ENCODE measurements at regions not wholly inside any gene's neighbourhood (a gene's known extent, or its start where the extent isn't known, plus 50 kb on each side); places are given as distances from the start of the nearest gene placed in this dataset.

DNA sequence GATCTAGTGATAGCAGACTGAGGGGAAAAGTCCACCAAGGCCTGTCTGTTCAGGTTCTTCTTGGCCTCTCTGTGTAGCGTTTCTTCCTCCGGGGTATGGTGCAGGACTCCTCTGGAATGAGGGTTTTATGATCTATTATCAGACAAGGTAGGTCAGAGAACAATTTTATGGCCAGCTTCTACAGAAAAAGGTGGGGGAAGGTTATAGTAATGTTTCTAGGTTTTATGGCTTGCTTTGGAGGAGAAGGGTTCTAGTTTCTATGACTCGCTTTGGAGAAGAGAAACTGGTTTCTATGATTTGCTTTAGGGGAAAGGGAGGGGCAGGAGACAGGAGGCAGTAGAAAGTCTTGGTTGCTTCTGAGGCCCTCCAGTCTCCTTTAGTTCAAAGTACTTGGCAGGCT is 144.8 kb upstream of the LAMA2 start:
- Histone ChIP-seq H3K36me3 (no peaks in the 10 kb centered on the region), H3K9me3 (no peaks in the 10 kb centered on the region), H3K4me1 (no peaks in the 10 kb centered on the region), H3K27ac (no peak overlapping the region), H3K27me3 (no peaks in the 10 kb centered on the region), H3K4me3 (no peak overlapping the region)
- intact Hi-C loops (cut with DNase I) = no loop called here
- DNase-seq (ENCODE audit: low spot score in 2 of 2) = no peak
- TF ChIP-seq, protein P1, sequence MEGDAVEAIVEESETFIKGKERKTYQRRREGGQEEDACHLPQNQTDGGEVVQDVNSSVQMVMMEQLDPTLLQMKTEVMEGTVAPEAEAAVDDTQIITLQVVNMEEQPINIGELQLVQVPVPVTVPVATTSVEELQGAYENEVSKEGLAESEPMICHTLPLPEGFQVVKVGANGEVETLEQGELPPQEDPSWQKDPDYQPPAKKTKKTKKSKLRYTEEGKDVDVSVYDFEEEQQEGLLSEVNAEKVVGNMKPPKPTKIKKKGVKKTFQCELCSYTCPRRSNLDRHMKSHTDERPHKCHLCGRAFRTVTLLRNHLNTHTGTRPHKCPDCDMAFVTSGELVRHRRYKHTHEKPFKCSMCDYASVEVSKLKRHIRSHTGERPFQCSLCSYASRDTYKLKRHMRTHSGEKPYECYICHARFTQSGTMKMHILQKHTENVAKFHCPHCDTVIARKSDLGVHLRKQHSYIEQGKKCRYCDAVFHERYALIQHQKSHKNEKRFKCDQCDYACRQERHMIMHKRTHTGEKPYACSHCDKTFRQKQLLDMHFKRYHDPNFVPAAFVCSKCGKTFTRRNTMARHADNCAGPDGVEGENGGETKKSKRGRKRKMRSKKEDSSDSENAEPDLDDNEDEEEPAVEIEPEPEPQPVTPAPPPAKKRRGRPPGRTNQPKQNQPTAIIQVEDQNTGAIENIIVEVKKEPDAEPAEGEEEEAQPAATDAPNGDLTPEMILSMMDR (IDR thresholded peaks at IDR 0.05) = no peak

- Histone ChIP-seq H3K36me3 (no peaks in the 10 kb centered on the region), H3K4me1 (no peaks in the 10 kb centered on the region), H3K9me3 (no peaks in the 10 kb centered on the region), H3K4me3 (no peak overlapping the region), H3K27ac (no peak overlapping the region), H3K27me3 (no peaks in the 10 kb centered on the region)
- TF ChIP-seq, protein P1 (IDR thresholded peaks at IDR 0.05) = no peak
- intact Hi-C loops (cut with DNase I) = no loop called here
- no peak for DNase-seq (ENCODE audit: low spot score in 2 of 2)
Measured at GRCh38 chr6:128736780-128737179, 146.2 kb upstream of the LAMA2 start.

DNA sequence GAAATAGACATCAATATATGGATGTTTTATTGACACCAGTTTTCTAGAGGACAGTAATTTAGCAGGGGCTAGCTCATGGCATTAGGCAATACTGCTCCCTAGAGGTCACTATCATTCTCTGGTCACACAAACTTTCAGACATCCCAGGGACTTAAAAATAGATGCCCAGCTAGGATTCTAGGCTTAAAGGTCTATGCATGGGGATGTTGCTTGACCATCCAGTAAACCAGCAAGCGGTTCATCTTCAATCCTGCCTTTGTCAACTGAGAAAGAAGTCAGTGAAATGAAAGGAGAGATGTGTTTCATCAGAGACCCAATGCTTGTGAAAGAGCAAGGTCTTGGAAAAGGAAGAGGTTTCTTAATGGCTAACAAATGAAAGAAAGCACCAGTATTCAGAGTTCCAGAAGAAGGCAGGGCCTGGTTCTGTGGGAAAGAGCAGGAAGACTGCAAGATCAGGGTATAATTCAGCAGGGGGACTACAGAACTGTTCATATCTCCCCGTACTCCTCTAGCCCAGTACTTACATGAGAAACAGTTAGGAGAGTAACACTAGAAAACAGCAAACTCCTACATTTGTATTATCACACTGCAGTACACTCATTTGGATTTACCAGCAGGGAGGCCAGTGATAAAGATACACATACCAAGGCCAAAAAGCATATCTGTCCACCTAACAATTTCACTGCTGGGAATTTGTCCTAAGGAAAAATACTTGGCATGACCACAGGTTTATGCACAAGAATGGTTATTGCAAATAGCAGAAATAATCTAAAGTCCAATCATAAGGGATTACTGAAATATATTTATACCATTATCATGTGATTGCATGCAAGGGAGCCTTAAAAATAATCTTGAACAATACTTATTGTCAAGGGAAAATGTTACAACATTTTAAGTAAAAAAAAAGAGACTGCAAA is 151.4 kb upstream of the LAMA2 start:
- Histone ChIP-seq H3K4me3 (no peak overlapping the region), H3K27me3 (no peaks in the 10 kb centered on the region), H3K4me1 (no peaks in the 10 kb centered on the region), H3K27ac (no peak overlapping the region), H3K9me3 (no peaks in the 10 kb centered on the region), H3K36me3 (no peaks in the 10 kb centered on the region)
- TF ChIP-seq, protein P1 (IDR thresholded peaks at IDR 0.05) = peak in 1 of 3 experiments; percentile 29
- no peak for DNase-seq (ENCODE audit: low spot score in 2 of 2)
- intact Hi-C loops (cut with DNase I) = no loop called here

GRCh38 chr6:128727500-128727899 is 155.4 kb upstream of the LAMA2 start:
- no peaks in the 10 kb centered on the region for H3K9me3 ChIP-seq
- intact Hi-C loops (cut with DNase I) = loop anchor here (5.0 to 10.0 kb wide), 2 partner anchors 530 to 647 kb away; no protein-coding TSS in a partner anchor
- DNase-seq (ENCODE audit: low spot score in 2 of 2) = no peak

DNA sequence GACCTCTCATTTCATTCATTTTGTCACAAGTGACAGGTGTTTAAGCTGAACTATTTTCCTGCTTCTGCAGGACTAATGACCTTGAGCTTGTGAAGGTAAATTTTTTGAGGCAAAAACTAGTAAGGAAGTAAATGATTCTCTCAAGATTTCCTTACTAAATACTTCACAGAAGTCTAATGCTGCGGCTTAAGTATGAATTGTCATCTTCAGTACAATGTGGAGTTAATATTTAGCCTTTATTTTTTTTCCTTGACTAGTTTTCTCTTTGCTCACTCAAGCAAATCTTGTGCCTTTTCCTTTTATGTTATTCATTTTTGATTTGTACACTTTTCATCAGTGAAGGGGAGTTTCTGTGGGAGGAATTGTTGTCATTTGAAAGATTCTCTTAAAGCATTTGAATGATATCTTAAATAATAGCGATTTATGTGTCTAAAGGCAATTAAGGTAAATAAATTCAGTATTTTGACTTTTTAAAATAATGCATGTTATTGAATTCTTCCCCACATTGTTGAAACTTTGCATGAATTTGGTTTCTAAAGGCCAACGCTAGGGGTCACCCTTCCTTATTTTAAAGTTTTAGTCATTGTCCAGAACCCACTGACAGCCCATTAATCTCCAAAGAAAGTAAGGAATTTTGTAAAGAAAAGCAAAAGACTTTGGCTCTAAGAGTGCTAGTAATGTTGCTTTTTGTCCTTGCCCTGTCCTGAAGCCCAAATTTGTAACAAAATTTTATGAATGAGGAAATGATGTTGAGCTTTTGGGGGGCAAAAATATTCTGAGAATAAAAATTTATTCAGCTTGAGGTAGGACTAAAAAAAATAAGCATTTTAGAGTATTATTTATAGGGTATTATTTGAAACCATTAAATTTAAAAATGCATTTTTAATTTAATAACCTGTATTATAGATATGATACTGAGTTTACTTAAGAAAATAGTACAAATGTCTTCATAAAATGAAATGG is 157.4 kb upstream of the LAMA2 start:
- H3K9me3 ChIP-seq = no peaks in the 10 kb centered on the region
- H3K4me3 ChIP-seq = no peak overlapping the region
- no peak for DNase-seq (ENCODE audit: low spot score in 2 of 2)
- H3K36me3 ChIP-seq = no peaks in the 10 kb centered on the region
- H3K27me3 ChIP-seq = no peaks in the 10 kb centered on the region
- H3K4me1 ChIP-seq = no peaks in the 10 kb centered on the region
- intact Hi-C loops (cut with DNase I) = loop anchor here (5.0 to 10.0 kb wide), 2 partner anchors 532 to 649 kb away; no protein-coding TSS in a partner anchor
- H3K27ac ChIP-seq = no peak overlapping the region
- TF ChIP-seq, protein P1 (IDR thresholded peaks at IDR 0.05) = peak; percentile 20 to 51 (median 44)

More at GRCh38 chr6:128727500-128727899, 155.4 kb upstream of the LAMA2 start:
- no peaks in the 10 kb centered on the region for H3K4me1 ChIP-seq
- no peaks in the 10 kb centered on the region for H3K27me3 ChIP-seq
- TF ChIP-seq, protein P1 (IDR thresholded peaks at IDR 0.05) = no peak
- H3K36me3 ChIP-seq = no peaks in the 10 kb centered on the region
- no peak overlapping the region for H3K4me3 ChIP-seq
- H3K27ac ChIP-seq = no peak overlapping the region
